ENCODE measurements at regions not wholly inside any gene's neighbourhood (a gene's known extent, or its start where the extent isn't known, plus 50 kb on each side); places are given as distances from the start of the nearest gene placed in this dataset.
"Not testable (repeated sequence)": the region's sequence is repeated elsewhere in the genome, so short reads cannot be mapped to it uniquely, and the experiment has no call there.

DNA sequence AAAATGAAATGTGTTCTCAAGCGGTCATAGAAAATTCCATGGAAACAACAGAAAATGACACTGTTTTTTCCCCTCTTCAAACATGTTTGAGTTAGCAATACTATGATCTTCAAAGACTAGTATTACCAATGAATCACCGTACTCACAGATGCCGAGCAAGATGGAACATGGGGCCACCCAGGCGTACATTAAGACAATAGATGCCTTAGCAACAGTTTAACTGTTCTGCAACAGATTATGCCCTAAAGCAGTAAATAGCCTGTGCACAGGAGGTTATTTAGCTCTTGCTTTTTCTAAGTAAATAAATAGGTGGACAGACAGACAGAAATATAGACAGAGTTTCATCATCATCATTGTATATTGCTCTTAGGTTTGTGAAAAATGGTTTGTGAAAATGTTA lies 284.0 kb upstream of the DEFB112 start:
- no peak for DNase-seq (ENCODE audit: low spot score)

DNA sequence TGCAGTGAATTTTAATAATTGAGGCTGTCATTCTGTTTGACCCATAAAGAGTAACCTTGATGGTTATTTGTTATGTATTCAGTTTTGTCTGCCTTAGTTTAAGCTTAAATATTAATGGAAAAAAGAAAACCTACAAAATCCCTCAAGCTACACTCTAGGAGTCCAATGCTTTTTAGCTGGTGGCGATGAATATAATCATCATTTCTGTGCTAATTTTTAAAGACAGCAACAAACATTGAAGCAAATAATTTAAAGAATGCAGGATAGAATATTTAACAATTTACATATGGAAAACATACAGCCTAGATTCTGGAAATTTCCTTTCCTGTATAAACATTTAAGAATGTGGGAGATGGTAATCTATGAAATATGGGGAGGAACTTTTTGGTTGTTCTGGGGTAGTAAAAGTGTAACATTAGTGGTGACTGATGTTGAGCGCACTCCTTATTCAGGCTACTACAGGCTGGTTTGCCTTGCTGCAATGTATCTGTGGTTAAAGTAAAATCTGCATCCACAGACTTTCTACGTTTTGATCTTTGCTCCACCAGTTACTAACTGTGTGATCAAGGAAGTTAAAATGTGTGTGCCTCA lies 287.9 kb upstream of the DEFB112 start:
- no peak for DNase-seq (ENCODE audit: low spot score)

DNA sequence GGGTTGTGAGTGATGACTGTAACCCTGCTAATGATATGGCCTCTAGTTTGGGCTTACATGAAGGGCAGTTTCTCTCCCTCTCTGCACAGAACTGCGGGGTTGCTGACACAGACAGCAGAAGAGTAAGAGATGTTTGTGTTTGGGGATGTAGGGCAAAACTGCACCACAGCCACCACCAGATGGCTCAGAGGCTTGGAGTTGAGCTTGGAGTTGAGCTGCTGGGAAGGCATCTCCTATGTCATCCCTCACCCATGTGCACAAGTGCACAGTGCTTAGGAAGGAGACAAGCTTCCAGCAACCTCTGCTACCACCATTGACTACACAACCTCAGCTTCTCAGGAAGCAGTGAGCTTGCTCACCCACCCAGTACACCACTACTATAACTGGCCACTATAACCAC lies 303.9 kb upstream of the DEFB112 start:
- no peak for DNase-seq (ENCODE audit: low spot score)

DNA sequence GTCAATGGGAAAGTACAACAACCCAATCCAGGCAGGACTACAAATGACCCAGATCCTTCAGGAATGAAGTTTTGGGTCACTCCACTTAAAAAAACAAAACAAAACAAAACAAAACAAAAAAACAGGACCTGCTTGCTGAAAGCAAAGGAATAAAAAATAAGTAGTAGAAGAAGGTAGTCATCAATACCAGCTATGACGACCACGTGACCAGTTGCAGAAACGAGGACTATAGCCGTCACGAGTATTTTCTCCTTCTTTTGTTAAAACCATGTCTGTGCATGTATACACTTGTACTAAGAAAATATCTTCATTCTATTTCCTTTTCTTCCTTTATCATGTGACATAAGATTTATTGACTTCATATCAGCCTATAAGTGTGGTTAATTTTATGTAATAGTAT lies 308.4 kb upstream of the DEFB112 start:
- DNase-seq (ENCODE audit: low spot score) = no peak

DNA sequence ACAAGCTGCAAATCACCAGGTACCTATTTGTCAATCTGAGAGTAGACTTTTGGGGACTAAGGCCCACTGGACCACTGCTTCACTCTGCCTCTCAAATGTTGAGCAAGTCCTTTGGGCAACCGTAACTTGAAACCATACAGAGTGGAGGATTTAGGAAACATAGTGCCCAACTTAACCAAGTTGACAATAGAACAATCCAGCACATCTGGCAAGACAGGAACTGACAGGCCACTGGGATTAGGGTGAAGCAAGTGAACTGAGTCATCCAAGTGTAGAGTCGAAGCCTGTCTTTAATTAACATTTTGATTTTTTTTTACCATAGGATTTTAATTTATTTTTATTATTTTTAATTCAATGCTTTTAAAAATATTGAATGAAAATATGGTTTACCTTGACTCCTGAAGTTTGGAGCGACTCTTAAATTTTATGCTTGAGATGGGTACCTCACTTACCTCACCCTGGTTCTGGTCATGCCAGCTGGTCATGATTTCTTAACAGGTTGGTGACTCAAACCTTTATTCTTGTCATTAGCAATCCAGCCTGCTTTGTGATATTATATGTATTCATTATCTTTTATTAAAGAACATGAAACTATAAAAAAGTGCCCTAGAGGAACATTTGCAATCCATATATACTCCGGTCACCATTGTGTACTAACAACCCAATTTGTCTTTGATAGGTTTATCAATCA lies 312.1 kb upstream of the DEFB112 start:
- DNase-seq (ENCODE audit: low spot score) = no peak

DNA sequence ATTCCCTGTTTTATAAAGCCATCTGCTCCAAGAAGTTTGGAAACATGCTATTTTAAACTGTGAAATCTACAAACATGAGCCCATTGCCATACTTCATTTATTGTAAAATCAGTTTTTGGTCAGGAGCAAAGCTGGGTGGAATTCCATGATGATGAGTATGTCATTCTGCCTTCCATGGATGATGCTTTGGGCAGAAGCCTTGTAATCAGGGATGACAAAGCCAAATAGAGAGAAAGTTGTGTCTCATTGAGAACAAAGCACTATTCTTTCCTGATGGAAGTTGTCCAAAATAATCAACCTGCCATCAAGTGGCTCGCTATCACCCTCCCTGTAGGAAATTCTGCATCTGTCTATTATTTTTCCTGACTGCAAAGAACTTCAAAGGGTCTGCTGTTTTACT lies 313.0 kb upstream of the DEFB112 start:
- no peak for DNase-seq (ENCODE audit: low spot score)

DNA sequence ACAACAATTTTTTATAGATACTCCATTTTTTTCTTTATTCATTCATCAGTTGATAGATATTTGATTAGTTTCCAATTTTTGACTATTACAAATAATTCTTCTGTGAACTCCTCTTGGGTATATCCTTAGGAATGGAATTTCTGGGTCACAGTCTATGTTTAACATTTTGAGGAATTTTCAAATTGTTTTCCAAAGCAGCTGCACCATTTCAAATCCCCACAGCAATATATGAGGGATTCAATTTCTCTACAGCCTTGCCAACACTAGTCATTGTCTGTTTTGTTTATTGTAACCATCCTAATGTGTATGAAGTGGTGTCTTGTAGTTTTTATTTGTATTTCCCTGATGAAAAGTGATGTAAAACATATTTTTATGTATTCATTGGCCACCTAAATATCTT lies 320.3 kb upstream of the DEFB112 start:
- DNase-seq (ENCODE audit: low spot score) = no peak

DNA sequence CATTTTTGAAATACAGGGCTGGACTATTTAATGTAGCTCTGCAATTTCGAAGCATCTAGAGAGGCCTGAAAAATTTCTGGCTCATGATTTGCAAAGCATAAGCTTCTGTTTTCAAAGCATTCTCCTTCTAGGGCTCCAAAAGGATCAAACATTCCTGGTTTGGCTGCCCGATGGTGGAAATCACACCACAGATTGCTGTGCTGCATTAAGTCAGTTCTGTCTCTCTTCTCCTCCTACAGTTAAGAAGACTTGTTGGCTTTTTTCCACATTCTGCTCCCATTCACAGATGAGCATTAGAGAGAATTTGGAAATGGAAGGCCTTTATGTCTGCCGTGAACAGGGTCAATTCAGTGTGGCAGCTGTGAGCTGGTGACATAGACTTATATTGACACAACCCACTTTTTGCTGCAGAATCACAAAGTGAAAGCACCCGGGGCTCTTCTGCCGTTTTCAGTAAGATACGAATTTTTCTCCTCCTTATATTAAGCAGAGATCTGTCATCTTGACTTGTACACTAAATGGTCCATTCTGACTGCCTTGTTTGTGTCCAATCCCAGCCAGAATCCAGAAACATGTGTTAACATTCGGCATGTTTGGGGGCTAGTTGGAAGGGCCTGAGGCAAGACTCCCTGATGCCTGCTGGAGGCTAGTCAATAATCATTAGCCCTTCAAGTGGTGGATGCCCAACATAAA lies 330.8 kb upstream of the DEFB112 start:
- peak; percentile 11 for DNase-seq (ENCODE audit: low spot score)

DNA sequence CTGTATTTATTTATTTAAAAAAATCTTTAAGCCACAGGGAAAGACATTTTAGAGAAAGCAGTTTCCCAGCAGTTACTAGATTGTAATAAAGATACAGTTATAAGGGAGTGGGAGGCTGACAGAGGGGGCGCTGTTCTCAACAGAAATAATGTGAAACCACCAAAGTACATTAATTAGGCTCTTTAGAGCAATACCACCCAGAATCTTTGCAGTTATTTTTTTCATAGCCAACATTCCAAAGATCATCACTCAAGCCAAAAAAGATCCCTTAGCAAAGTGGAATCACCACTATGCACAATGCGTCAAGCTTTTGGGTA lies 331.3 kb upstream of the DEFB112 start:
- DNase-seq (ENCODE audit: low spot score) = peak; percentile 19

DNA sequence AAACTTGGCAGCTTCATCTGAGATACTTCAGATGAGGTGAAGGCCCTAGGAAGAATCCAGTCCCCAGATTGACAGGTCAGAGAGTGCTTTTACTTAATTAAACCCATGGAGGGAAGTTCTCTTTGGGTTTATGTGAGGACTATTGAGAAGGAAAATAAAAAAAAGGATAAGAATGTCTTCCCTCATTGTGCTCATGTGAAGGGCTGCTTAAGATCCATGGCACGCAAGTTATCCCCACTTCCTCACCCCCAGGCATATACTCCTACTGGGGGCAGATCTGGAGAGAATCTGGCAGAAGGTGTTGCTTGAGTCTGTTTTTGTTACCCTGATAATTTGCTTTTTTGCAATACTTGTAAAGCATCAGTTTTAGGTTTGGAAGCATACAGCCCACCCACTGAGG lies 322.9 kb upstream of the TFAP2D start:
- no peak for DNase-seq (ENCODE audit: low spot score)

DNA sequence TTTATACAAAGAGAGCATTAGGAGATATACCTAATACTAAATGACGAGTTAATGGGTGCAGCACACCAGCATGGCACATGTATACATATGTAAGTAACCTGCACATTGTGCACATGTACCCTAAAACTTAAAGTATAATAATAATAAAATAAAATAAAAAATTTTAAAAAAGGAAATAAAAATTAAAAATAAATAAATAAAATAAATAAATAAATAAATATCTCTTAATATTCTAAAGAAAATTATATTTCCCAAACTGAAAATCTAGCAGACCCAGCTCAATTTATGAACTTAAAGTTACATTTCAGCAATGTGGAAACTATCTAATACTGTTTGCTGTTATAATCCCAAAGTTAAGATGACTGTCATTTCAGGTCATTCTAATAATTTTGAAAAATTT lies 319.2 kb upstream of the TFAP2D start:
- not testable (repeated sequence) for DNase-seq (ENCODE audit: low spot score)

DNA sequence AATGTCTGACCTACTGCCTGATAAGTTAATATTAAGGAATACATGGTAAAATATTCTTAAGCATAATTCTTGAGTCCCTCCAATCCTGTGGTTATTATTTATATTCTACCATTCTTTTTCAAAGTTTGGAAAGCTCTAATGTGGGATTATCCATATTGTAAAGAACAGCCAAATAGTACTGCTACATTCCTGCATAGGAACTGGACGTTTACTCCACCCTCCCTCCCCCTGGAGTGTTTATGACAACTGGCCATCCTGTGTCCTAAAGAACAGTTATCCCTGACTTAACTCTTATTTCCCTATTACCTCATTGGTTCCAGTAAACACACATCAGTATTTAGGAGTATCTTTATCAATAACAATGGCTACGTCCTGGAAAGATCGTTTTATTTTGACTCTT lies 308.7 kb upstream of the TFAP2D start:
- no peak for DNase-seq (ENCODE audit: low spot score)

DNA sequence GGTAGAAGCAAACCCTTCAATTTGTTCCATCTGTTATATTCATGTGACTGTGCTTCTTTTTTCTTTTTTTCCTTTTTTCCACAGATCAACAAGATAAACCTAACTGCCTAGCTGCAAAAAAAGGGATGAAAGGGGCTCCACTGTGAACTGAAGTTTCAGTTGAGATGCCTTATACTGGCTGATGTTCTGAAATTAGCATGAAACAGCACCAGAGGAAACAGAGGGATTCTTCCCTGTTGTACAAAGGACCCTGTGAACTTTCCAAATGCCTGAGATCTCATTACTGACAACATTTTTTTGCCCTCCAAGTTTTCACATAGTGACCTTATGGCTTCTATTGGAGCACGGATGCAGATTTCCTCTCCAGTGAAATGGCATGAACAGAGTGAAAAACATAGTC lies 302.7 kb upstream of the TFAP2D start:
- no peak for DNase-seq (ENCODE audit: low spot score)

DNA sequence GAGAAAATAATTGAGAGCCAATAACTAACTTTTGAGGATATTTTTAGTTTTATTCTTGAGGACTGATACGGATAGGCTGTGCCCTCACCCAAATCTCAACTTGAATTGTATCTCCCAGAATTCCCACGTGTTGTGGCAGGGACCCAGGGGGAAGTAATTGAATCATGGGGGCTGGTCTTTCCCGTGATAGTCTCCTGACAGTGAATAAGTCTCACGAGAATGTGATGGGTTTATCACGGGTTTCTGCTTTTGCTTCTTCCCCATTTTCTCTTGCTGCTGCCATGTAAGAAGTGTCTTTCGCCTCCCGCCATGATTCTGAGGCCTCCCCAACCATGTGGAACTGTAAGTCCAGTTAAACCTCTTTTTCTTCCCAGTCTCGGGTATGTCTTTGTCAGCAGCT lies 292.3 kb upstream of the TFAP2D start:
- peak; percentile 15 for DNase-seq (ENCODE audit: low spot score)

DNA sequence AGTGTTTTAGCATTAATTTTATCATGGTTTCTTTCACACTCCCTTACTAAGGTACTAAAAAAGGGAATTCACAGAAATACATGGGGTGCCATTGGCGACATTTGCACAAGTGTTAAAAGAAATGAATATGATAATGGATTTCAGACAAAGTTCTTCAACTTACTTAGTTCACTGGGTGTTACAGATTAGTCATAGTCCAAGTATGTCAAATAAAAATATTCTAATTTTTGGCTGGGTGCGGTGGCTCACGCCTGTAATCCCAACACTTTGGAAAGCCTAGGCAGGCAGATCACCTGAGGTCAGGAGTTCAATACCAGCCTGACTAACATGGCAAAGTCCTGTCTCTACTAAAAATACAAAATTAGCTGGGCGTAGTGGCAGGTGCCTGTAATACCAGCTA lies 286.1 kb upstream of the TFAP2D start:
- DNase-seq (ENCODE audit: low spot score) = no peak

DNA sequence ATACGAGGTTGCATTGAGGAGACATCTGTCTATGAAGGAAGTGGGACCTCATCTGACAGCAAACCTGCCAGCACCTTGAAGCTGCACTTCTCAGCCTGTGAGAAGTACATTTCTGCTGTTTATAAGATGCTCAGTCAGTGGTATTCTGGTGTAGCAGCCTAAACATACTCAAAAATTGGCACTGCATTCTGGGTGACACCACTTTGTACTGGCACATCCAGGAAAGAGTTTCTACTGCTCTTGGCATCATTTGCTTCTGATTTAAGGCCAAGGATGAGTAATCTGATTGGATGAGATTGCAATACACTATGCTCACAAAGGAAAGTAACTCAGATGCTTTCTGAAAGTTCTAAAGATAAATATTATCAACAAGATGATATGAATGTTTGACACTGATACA lies 275.4 kb upstream of the TFAP2D start:
- no peak for DNase-seq (ENCODE audit: low spot score)

DNA sequence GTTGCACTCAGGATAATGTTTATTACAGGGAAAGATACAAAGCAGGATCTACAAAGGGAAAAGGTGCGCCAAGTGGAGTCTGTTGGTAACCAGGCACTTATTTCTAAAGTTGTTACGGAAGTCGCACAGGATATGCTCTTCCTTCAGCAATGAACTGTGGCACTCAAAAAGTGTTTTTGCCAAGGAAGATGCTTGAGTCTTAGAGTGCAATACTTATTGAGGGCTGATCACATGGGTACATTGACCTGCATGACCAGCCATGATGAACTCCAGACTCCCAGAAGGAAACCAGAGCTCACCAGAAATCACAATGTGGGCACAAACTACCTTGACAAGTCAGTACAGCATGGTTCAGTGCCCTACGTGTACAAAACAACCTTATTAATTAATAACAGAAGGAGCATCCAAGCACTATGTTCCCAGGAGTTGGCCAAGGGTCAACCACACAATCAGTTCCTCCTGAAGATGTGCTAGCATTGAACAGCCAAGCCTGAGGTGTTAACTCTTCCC lies 270.7 kb upstream of the TFAP2D start:
- DNase-seq (ENCODE audit: low spot score) = no peak

DNA sequence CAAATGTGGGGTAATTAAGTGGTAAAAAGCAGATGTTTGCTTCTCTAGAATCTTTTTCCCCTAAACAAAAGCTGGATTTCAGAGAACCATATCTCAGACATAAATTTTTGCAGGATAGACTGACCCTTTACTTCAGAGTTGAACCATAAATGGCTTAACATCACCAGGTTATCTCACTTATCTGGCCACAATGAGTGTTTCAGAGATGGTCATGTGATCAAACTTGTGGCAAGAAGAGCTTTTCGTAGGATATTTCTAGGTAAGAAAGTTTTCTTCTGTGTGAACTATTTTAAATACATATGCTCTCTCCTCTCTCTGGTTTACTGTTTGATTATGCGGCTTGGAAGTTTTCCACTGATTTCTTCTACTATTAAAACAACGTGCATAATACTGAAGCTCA lies 270.2 kb upstream of the TFAP2D start:
- no peak for DNase-seq (ENCODE audit: low spot score)

DNA sequence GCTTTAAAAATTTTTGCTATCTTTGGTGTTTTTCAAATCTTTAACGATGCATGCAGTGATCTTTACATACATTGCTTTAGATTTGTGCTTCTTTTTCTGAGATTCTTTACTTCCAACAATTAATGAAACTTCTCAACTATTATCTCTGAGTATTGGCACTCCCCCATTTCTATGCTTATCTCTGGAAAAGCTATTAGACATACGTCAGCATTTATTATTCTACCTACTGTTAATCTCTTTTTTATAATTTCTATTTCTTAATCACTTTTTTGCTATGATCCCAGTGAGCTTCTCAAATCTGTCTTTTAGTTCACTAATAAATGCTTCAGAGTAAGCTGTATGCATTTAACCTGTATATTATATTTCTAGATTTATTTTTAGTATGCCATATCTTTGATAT lies 264.2 kb upstream of the TFAP2D start:
- DNase-seq (ENCODE audit: low spot score) = no peak

DNA sequence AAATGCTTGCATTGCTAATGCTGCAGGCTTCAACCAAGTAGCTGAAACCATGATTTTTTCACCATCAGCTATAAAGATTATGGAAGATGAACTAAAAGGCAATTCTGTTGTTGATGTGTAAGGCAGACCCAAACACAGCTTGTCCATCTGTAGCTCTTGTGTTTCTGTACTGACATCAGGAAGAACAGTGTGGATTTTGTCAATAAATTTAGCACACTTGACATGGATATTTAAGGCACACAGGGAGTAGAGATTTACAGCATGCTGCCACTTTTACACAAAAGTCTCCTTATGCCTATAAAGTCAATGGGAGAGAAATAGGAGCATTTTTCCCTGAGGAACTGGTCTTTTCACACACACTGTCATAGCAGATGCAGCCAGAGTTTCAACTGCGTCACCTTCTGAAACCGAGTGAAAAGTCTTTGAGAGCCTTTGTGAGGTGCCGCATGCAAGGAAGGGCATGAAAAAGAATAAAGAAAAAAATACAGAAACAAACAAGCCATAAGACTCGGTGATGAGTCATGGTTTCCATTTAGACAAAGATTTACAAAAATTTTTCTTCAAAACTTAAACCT lies 261.4 kb upstream of the TFAP2D start:
- no peak for DNase-seq (ENCODE audit: low spot score)

DNA sequence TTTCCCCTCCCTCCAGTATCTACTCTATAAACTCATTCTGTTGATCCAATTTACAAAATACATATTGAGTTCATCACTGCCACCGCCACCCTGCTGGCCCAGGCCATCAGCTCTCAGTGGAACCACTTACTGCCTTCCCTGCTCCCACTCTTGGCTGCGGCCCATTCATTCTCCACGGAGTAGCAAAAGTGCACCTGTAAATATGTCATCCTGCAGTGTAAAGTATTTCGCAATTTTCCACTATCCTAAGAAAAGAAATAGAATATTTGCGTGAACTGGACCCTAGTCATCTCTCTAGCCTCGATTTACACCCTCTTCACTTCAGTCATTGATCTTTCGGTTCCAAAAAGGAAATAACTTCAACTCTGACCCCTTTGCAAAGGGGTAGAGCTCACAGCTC lies 258.3 kb upstream of the TFAP2D start:
- no peak for DNase-seq (ENCODE audit: low spot score)

DNA sequence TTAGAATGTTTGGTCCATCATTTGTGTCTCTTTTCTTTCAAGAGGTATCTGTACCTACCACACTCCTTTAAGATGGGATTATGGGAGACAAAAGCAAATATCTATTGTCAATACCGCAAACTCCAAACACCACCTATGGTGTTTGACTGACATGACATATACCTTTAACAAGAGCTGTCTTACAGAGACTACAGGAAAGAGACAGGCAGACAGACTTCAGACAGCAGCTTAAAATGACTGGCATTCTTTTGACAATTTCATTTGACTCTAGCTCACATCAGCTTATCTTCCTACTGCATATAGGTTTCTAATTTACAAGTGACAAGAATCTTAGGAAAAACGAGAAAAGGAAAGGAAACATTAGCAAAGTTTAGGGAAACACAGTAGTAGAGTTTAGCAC lies 256.0 kb upstream of the TFAP2D start:
- DNase-seq (ENCODE audit: low spot score) = no peak

DNA sequence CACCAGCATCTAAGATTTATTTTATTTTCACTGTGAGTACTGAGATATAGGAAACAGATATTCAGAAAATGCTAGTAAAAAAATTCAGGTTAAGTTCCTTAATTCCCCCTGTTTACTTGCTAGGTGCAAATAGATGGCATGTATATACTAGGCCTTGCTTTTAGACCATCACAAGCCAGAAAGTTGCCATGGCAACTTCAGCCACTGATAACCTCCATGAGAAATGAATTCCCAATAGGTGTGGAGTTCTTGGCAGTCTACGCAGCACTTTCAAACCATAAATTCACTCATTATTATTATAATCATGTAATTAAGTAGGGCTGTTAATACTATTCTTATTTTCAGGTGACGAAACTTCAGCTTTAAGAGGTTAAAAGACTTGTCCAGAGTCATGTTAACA lies 251.6 kb upstream of the TFAP2D start:
- no peak for DNase-seq (ENCODE audit: low spot score)

Measured in H4 (cell line).